Osteocyte (in vitro differentiated cells): ENCODE measurements at regions not wholly inside any gene's neighbourhood (a gene's known extent, or its start where the extent isn't known, plus 50 kb on each side); places are given as distances from the start of the nearest gene placed in this dataset.

Source experiments
- DNase-seq: peaks from one replicate; pipeline ENCODE4 v3.0.0; 2021; ENCODE audit warnings: mixed read lengths; ENCODE audit not compliant: unreplicated experiment; ENCODE audit errors: extremely low spot score
- H3K27ac Mint-ChIP-seq: one replicate; pipeline ENCODE4 v1.8.0; 2021; ENCODE audit warnings: mild to moderate bottlenecking, mixed read lengths; ENCODE audit not compliant: unreplicated experiment
- H3K27me3 Mint-ChIP-seq: one replicate; pipeline ENCODE4 v1.8.0; 2021; ENCODE audit warnings: mixed read lengths; ENCODE audit not compliant: unreplicated experiment
- H3K36me3 Mint-ChIP-seq: one replicate; pipeline ENCODE4 v1.8.0; 2021; ENCODE audit warnings: mixed read lengths; ENCODE audit not compliant: unreplicated experiment
- H3K4me1 Mint-ChIP-seq: one replicate; pipeline ENCODE4 v1.8.0; 2021; ENCODE audit warnings: mixed read lengths; ENCODE audit not compliant: unreplicated experiment
- H3K4me3 Mint-ChIP-seq: one replicate; pipeline ENCODE4 v1.8.0; 2021; ENCODE audit warnings: mild to moderate bottlenecking, moderate library complexity, mixed read lengths; ENCODE audit not compliant: unreplicated experiment
- H3K9me3 Mint-ChIP-seq: one replicate; pipeline ENCODE4 v1.8.0; 2021; ENCODE audit warnings: mixed read lengths; ENCODE audit not compliant: unreplicated experiment
- TF ChIP-seq, protein P1 (sequence below): fragments of 200-600 bp; sonication (generic); IDR thresholded peaks from 2 replicates; pipeline ENCODE4 v1.5.0; 2021; ENCODE audit warnings: antibody characterized with exemption, mild to moderate bottlenecking, moderate library complexity

DNA sequence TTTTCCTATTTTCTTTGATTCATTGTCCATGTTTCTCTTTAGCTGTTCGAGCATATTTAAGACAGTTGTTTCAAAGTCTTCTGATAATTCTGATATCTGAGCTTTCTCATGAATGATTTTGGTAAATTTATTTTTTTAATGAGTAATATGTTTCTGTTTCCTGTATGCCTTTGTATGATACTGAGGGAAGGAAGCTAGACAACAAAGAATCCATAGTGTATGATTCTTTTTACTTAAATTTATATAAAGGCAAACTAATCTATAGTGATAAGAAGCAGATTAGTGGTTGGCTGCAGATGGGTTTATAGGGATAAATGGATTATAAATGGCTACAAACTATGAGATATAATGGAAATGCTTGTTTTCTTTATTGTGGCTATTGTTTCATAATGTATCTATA is 352.7 kb upstream of the CDH2 start:
- no peaks in the 10 kb centered on the region for H3K4me1 Mint-ChIP-seq
- no peak overlapping the region for H3K27ac Mint-ChIP-seq
- no peak overlapping the region for H3K4me3 Mint-ChIP-seq
- peaks cover 3% of the 10 kb centered on the region for H3K9me3 Mint-ChIP-seq
- no peaks in the 10 kb centered on the region for H3K36me3 Mint-ChIP-seq
- TF ChIP-seq, protein P1, sequence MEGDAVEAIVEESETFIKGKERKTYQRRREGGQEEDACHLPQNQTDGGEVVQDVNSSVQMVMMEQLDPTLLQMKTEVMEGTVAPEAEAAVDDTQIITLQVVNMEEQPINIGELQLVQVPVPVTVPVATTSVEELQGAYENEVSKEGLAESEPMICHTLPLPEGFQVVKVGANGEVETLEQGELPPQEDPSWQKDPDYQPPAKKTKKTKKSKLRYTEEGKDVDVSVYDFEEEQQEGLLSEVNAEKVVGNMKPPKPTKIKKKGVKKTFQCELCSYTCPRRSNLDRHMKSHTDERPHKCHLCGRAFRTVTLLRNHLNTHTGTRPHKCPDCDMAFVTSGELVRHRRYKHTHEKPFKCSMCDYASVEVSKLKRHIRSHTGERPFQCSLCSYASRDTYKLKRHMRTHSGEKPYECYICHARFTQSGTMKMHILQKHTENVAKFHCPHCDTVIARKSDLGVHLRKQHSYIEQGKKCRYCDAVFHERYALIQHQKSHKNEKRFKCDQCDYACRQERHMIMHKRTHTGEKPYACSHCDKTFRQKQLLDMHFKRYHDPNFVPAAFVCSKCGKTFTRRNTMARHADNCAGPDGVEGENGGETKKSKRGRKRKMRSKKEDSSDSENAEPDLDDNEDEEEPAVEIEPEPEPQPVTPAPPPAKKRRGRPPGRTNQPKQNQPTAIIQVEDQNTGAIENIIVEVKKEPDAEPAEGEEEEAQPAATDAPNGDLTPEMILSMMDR = no peak
- DNase-seq = no peak
- H3K27me3 Mint-ChIP-seq = no peaks in the 10 kb centered on the region

DNA sequence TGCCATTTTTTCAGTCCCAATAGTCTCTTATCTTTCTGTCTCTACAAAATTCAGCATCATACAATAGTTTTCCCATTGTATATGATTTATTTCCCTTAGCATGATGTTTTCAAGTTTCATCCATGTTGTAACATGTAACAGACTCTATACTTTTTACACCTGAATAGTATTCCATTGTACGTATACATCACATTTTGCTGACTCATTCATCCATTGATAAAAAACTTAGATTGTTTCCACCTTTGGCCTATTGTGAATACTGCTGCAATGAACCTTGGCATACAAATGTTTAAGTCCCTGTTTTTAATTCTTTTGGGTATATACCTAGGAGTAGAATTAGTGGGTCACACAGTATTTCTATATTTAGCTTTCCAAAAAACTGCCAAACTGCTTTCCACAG is 349.3 kb upstream of the CDH2 start:
- TF ChIP-seq, protein P1 = no peak
- Mint-ChIP-seq H3K36me3 (no peaks in the 10 kb centered on the region), H3K4me3 (no peak overlapping the region), H3K27ac (no peak overlapping the region), H3K9me3 (no peaks in the 10 kb centered on the region), H3K4me1 (no peaks in the 10 kb centered on the region), H3K27me3 (no peaks in the 10 kb centered on the region)
- no peak for DNase-seq

DNA sequence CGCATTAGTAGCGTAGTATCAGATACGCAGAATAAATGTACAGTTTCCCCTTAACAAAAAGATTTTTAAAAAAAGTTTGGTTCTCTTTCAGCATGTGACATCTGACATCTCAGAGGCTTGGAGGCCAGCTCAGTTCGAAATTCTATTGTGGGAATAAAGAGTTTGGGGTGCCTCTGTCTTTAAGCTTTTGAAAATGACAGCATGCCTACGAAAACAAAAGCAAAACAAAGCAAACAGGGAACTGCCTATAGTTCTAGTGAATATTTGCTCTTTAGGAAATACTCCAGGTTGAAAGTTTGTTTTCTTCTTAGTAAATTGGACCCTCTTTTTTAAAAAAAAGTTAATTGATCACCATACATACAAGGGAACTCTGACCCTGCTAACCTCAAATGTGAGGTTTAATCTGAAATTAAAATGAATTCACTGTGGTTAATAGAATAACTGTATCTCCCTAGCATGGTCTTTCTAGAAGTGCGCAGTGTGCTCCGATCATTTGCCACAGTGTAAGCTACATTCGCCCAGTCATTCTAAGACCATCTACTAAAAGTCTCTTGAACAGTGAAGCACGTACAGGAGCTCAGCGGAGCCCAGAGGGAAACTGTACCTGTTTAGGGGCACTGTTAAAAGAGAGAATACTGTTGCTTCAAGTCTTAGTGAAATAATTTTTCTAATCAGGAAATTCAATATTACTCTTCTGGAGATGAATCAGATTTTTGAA is 347.0 kb upstream of the CDH2 start:
- no peak overlapping the region for H3K27ac Mint-ChIP-seq
- no peaks in the 10 kb centered on the region for H3K36me3 Mint-ChIP-seq
- TF ChIP-seq, protein P1 = no peak
- no peak overlapping the region for H3K4me3 Mint-ChIP-seq
- no peak for DNase-seq
- H3K27me3 Mint-ChIP-seq = no peaks in the 10 kb centered on the region
- no peaks in the 10 kb centered on the region for H3K4me1 Mint-ChIP-seq
- H3K9me3 Mint-ChIP-seq = no peaks in the 10 kb centered on the region

DNA sequence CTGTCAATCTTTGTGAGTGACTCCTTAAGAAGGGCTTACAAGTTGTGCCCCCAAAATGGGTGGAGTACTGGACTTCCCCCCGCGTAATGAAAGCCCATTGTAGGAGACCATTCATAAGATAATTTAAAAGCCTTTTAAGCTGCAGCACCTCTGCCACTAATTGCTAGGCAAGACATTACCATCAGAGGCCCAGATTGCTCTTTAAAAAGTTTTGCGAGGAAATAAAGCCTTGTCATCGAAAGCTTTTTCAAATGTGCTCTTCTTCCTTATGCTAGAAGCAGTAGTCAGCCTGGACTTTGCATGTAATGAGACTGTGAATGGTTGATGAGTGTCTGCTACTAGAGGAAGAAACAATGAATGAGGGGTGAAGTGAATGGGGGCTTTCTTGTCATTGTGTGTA is 345.3 kb upstream of the CDH2 start:
- Mint-ChIP-seq H3K27ac (no peak overlapping the region), H3K9me3 (no peaks in the 10 kb centered on the region), H3K36me3 (no peaks in the 10 kb centered on the region), H3K4me3 (no peak overlapping the region), H3K4me1 (no peaks in the 10 kb centered on the region), H3K27me3 (no peaks in the 10 kb centered on the region)
- TF ChIP-seq, protein P1 = no peak
- DNase-seq = no peak

DNA sequence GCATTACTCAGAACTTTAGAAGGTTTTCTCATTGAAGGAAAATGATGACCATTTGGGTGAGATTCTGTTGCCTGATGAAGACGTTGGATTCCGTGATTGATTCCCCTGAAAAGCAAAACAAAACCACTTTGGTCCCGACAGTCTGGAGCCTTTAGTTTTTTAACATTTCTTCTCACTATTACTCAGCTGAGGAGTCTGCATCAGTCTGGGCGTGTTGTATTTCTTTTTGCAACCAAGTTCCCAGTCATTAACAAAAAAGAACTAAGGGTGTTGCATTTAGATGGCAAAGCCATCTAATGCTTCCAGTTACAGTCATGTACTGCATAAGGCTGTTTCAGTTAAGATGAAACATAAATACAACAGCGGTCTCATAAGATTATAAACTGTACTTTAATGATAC is 343.1 kb upstream of the CDH2 start:
- H3K9me3 Mint-ChIP-seq = no peaks in the 10 kb centered on the region
- H3K27ac Mint-ChIP-seq = no peak overlapping the region
- TF ChIP-seq, protein P1 = no peak

More for the DNA sequence above, 343.1 kb upstream of the CDH2 start:
- no peaks in the 10 kb centered on the region for H3K27me3 Mint-ChIP-seq
- H3K4me1 Mint-ChIP-seq = no peaks in the 10 kb centered on the region
- H3K36me3 Mint-ChIP-seq = no peaks in the 10 kb centered on the region
- no peak overlapping the region for H3K4me3 Mint-ChIP-seq
- no peak for DNase-seq
